ENCODE measurements at regions not wholly inside any gene's neighbourhood (a gene's known extent, or its start where the extent isn't known, plus 50 kb on each side); places are given as distances from the start of the nearest gene placed in this dataset.

DNA sequence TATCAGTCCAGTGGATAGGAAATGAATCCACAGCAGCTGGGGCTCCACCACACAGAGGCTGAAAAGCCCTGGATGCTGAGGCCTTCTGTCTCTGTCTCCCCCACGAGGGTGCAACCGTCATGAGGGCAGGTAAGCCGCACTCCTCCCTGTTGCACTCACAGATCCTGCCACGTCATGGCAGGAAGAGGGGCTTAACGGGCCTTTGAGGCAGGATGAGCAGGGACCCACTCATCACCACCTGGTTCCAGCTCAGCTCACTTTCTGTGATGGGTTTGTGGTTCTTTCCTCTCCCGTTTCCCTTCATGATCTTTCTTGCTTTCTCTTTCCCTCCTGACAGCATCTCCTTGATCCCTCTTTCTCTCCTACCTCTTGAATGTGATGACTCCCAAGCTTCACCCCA is 575.2 kb downstream of the CCDC171 start:
- TF ChIP-seq POLR2A (IDR thresholded peaks at IDR 0.05; ENCODE audit: low read length) (no peak), GATA1 (IDR thresholded peaks at IDR 0.05; ENCODE audit: low read depth, low read length) (no peak)
